ENCODE measurements at regions not wholly inside any gene's neighbourhood (a gene's known extent, or its start where the extent isn't known, plus 50 kb on each side); places are given as distances from the start of the nearest gene placed in this dataset.

GRCh38 chr4:24422644-24423043 is 161.7 kb downstream of the DHX15 start:
- no peak for TF ChIP-seq CTCF (IDR thresholded peaks at IDR 0.05)
- TF ChIP-seq EZH2 (IDR thresholded peaks at IDR 0.05): no peak
- no peak for TF ChIP-seq EZH2phosphoT487 (IDR thresholded peaks at IDR 0.05)

Measured in neural progenitor cell (in vitro differentiated cells).